Transverse colon (tissue), 4 donors: ENCODE measurements at regions not wholly inside any gene's neighbourhood (a gene's known extent, or its start where the extent isn't known, plus 50 kb on each side); places are given as distances from the start of the nearest gene placed in this dataset.

Source experiments
- DNase-seq: peaks from one replicate; pipeline ENCODE4 v3.0.0-alpha.2; 2019
- H3K27ac ChIP-seq, 4 donors: fragments of 200-600 bp; sonication (generic); 2 replicates each; pipeline ENCODE4 v1.5.1; 2016 to 2018; ENCODE audit warnings: inconsistent platforms in 4 of 4
- H3K27me3 ChIP-seq: fragments of 200-600 bp; sonication (generic); 2 replicates; pipeline ENCODE4 v1.5.1; 2017; ENCODE audit warnings: inconsistent platforms
- H3K36me3 ChIP-seq, 4 donors: fragments of 200-600 bp; sonication (generic); 2 replicates each; pipeline ENCODE4 v1.5.1; 2017 to 2019; ENCODE audit warnings: inconsistent platforms in 4 of 4
- H3K4me1 ChIP-seq, 4 donors: fragments of 200-600 bp; sonication (generic); 2 replicates each; pipeline ENCODE4 v1.5.1; 2017 to 2020; ENCODE audit warnings: inconsistent platforms in 4 of 4
- H3K4me3 ChIP-seq, 4 donors: fragments of 200-600 bp; sonication (generic); 1 replicate in 1 of 4; 2 replicates in 3 of 4; pipeline versions ENCODE4 v1.5.1 to v1.6.1; 2017 to 2019; ENCODE audit warnings: inconsistent platforms in 4 of 4
- H3K9me3 ChIP-seq, 2 donors: fragments of 200-600 bp; sonication (generic); 2 replicates each; pipeline ENCODE4 v1.5.1; 2017 to 2019; ENCODE audit warnings: inconsistent platforms in 2 of 2
- CTCF ChIP-seq, 5 experiments: fragments of 200-600 bp in 3 of 5; fragments of 450-650 bp in 2 of 5; sonication (generic) in 3 of 5; IDR thresholded peaks; 1 replicate in 2 of 5; 2 replicates in 3 of 5; pipeline ENCODE4 v1.5.1; 2016 to 2017; ENCODE audit warnings: antibody characterized with exemption in 5 of 5, inconsistent platforms in 3 of 5, mild to moderate bottlenecking in 2 of 5, moderate library complexity in 1 of 5
- EP300 ChIP-seq: sonication (generic); formaldehyde crosslinking; IDR thresholded peaks from one replicate; pipeline ENCODE4 v1.6.1; 2017; ENCODE audit warnings: antibody characterized with exemption, low read depth
- POLR2A ChIP-seq: fragments of 450-650 bp; IDR thresholded peaks from one replicate; pipeline ENCODE4 v1.6.1; 2016; ENCODE audit warnings: antibody characterized with exemption, mild to moderate bottlenecking, moderate library complexity
- POLR2AphosphoS5 ChIP-seq, 3 donors: sonication (generic); formaldehyde crosslinking; IDR thresholded peaks; one replicate each; pipeline ENCODE4 v1.6.1; 2016; ENCODE audit warnings: antibody characterized with exemption in 3 of 3
- WGBS, 2 donors: methylation state at CpG; one replicate each; pipeline ENCODE4 v1.1.5; 2018; ENCODE audit warnings: low coverage in 1 of 2; 5-methylcytosine and 5-hydroxymethylcytosine counted together
- in situ Hi-C, 4 donors: fragments of 200-750 bp; cut with MboI; loops; one replicate each; pipeline versions ENCODE4 v1.15.0 to v1.15.1; 2017; ENCODE audit warnings: low sequenced_read_pairs in 3 of 4, low pct_ligation_motif_present in 1 of 4, low pct_unique_long_range_greater_than_20kb in 1 of 4
- intact Hi-C: fragments of 100-400 bp; cut with DNase I; formaldehyde crosslinking; loops from one replicate; pipeline ENCODE4 v1.15.1; 2023; ENCODE audit warnings: low total_unique reads

- in situ Hi-C loops: no loop called here
- peaks cover 0 to 14% (median 4%) of the 10 kb centered on the region in 4 donors for H3K4me1 ChIP-seq
- no peak overlapping the region for H3K4me3 ChIP-seq
- no peak for TF ChIP-seq EP300
- TF ChIP-seq POLR2A: no peak
- no peak for TF ChIP-seq CTCF (IDR thresholded peaks at IDR 0.05)
- no peak for TF ChIP-seq POLR2AphosphoS5 (IDR thresholded peaks at IDR 0.05)
- DNase-seq: no peak
- no peak overlapping the region for H3K27ac ChIP-seq
- H3K9me3 ChIP-seq: no peaks in the 10 kb centered on the region
- H3K36me3 ChIP-seq: no peaks in the 10 kb centered on the region
- intact Hi-C loops: no loop called here
- H3K27me3 ChIP-seq: no peaks in the 10 kb centered on the region
These were observed 154.7 kb upstream of the HCRTR2 start for GRCh38 chr6:55019591-55019990.

GRCh38 chr6:55023230-55023629 lies 151.1 kb upstream of the HCRTR2 start:
- intact Hi-C loops: no loop called here
- H3K4me1 ChIP-seq: no peaks in the 10 kb centered on the region
- no peaks in the 10 kb centered on the region for H3K9me3 ChIP-seq
- H3K36me3 ChIP-seq: no peaks in the 10 kb centered on the region
- H3K4me3 ChIP-seq: no peak overlapping the region
- in situ Hi-C loops: no loop called here
- DNase-seq: no peak
- WGBS, 2 donors: 65 to 67% methylated on average over 3 of the region's 3 CpGs
- H3K27ac ChIP-seq: no peak overlapping the region
- H3K27me3 ChIP-seq: no peaks in the 10 kb centered on the region
- TF ChIP-seq POLR2AphosphoS5 (IDR thresholded peaks at IDR 0.05) (no peak), EP300 (no peak), CTCF (IDR thresholded peaks at IDR 0.05) (no peak), POLR2A (no peak)

- H3K36me3 ChIP-seq: no peaks in the 10 kb centered on the region
- H3K27me3 ChIP-seq: no peaks in the 10 kb centered on the region
- no peaks in the 10 kb centered on the region for H3K4me1 ChIP-seq
- H3K9me3 ChIP-seq: no peaks in the 10 kb centered on the region
- no peak for TF ChIP-seq POLR2AphosphoS5 (IDR thresholded peaks at IDR 0.05)
- no peak for TF ChIP-seq CTCF (IDR thresholded peaks at IDR 0.05)
- no peak for TF ChIP-seq EP300
- TF ChIP-seq POLR2A: no peak
- H3K27ac ChIP-seq: no peak overlapping the region
- no peak for DNase-seq
- no peak overlapping the region for H3K4me3 ChIP-seq
- intact Hi-C loops: no loop called here
- in situ Hi-C loops: no loop called here
These were observed 141.2 kb upstream of the HCRTR2 start for GRCh38 chr6:55033016-55033546.

DNA sequence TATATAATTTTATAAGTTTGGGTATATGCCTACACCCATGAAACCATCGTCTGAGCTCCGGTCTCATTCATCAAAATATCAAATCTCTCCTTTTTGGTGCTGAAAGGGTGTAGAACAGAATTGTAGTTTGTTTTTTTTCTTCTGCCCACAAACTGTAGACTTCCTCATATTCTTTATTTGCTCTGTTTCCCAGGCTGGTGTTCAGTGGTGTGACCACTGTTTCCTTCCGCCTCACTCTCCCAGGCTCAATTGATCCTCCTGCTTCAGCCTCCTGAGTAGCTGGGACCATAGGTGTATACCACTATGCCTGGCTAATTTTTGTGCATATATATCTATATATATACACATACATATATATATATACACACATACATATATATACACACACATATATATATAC lies 139.6 kb upstream of the HCRTR2 start:
- 79 to 90% methylated on average over 3 of the region's 3 CpGs for WGBS, 2 donors
- no peaks in the 10 kb centered on the region for H3K4me1 ChIP-seq
- H3K27me3 ChIP-seq: no peaks in the 10 kb centered on the region
- in situ Hi-C loops (no loop called here), intact Hi-C loops (no loop called here)
- no peak overlapping the region for H3K4me3 ChIP-seq
- TF ChIP-seq POLR2AphosphoS5 (IDR thresholded peaks at IDR 0.05) (no peak), CTCF (IDR thresholded peaks at IDR 0.05) (no peak), EP300 (no peak)
- DNase-seq: no peak
- H3K36me3 ChIP-seq: no peaks in the 10 kb centered on the region
- no peak overlapping the region for H3K27ac ChIP-seq
- no peaks in the 10 kb centered on the region for H3K9me3 ChIP-seq
